DND-41 (cell line): ENCODE measurements at regions not wholly inside any gene's neighbourhood (a gene's known extent, or its start where the extent isn't known, plus 50 kb on each side); places are given as distances from the start of the nearest gene placed in this dataset.

Experiments used
- CTCF ChIP-seq: IDR thresholded peaks from 2 replicates; pipeline ENCODE4 v1.5.1; 2012; ENCODE audit warnings: borderline replicate concordance, low read length, moderate library complexity, mild to moderate bottlenecking; ENCODE audit not compliant: poor library complexity, severe bottlenecking; ENCODE audit errors: extremely low read depth
- EZH2 ChIP-seq: IDR thresholded peaks from 3 replicates; pipeline ENCODE4 v1.6.1; 2012; ENCODE audit warnings: borderline replicate concordance, low read depth, mild to moderate bottlenecking, moderate library complexity, low read length, inconsistent platforms; ENCODE audit not compliant: severe bottlenecking

GRCh38 chr16:64280317-64280716 lies 841.5 kb downstream of the CDH11 start:
- no peak for TF ChIP-seq CTCF
- TF ChIP-seq EZH2 = no peak
